ENCODE measurements at regions not wholly inside any gene's neighbourhood (a gene's known extent, or its start where the extent isn't known, plus 50 kb on each side); places are given as distances from the start of the nearest gene placed in this dataset.

DNA sequence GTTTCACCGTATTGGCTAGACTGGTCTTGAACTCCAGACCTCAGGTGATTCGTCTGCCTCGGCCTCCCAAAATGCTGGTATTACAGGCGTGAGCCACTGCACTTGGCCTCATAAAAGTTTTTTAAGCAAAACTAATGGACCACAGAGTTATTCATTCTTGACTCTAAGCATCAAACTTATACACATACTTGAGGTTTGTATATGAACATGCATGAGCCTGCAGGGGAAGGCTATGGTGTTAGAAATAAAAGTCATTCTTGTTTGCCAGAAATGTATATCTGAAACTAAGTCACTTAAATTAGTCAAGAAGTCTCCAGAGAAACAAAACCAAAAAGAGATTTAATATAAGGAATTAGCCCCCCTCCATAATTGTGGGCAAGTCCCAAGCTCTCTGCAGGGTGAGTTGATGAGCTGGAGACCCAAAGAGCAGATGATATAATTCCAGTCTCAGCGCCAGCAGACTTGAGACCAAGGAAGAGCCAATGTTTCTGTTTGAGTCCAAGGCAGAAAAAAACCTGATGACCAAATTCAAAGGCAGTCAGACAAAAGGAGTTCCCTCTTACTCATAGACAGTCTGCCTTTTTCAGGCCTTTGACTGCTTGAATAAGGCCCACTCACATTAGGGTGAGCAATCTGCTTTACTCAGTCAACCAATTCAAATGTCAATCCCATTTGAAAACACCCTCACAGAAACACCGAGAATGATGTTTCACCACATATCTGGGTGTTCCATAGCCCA lies 69.0 kb upstream of the DSG1 start:
- TF ChIP-seq, protein P1, sequence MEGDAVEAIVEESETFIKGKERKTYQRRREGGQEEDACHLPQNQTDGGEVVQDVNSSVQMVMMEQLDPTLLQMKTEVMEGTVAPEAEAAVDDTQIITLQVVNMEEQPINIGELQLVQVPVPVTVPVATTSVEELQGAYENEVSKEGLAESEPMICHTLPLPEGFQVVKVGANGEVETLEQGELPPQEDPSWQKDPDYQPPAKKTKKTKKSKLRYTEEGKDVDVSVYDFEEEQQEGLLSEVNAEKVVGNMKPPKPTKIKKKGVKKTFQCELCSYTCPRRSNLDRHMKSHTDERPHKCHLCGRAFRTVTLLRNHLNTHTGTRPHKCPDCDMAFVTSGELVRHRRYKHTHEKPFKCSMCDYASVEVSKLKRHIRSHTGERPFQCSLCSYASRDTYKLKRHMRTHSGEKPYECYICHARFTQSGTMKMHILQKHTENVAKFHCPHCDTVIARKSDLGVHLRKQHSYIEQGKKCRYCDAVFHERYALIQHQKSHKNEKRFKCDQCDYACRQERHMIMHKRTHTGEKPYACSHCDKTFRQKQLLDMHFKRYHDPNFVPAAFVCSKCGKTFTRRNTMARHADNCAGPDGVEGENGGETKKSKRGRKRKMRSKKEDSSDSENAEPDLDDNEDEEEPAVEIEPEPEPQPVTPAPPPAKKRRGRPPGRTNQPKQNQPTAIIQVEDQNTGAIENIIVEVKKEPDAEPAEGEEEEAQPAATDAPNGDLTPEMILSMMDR (IDR thresholded peaks at IDR 0.05) = no peak
- TF ChIP-seq POLR2A (IDR thresholded peaks at IDR 0.05) = no peak
